Left hindlimb (tissue), 1 donor: ENCODE measurements at regions not wholly inside any gene's neighbourhood (a gene's known extent, or its start where the extent isn't known, plus 50 kb on each side); places are given as distances from the start of the nearest gene placed in this dataset.
A peak's percentile ranks its signal among the peaks of the same experiment; 100 is the strongest.
"Not testable (repeated sequence)": the region's sequence is repeated elsewhere in the genome, so short reads cannot be mapped to it uniquely, and the experiment has no call there.

ENCODE experiments used
- DNase-seq: peaks from one replicate; pipeline ENCODE4 v3.0.0-alpha.2; 2018

GRCh38 chr6:1197309-1197708, 114.6 kb upstream of the FOXQ1 start:
- DNase-seq: no peak

DNA sequence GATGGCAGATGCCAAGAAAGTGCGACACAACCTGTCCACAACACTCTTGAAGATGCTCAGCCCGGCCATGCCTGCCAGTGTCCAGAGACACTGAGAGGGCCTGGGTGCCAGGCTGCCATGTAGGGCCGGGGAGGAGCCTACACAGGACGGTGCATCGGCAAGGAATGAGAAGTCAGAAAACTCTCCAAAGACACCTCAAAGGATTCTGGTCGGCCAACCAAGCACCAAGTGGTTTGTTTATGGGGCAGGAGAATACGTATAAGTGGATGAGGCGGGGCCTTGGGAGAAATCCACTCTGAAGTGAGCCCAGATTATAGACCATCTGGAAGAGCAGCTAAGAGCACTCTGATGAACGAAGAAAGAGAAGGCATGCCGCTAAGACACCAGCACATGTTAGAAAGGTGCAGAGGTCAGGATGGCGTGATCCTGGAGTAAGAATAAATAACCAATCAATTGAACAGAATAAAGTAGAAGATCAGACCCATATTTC, 120.7 kb upstream of the FOXQ1 start:
- no peak for DNase-seq

GRCh38 chr6:1190366-1190765, 121.5 kb upstream of the FOXQ1 start:
- no peak for DNase-seq

DNA sequence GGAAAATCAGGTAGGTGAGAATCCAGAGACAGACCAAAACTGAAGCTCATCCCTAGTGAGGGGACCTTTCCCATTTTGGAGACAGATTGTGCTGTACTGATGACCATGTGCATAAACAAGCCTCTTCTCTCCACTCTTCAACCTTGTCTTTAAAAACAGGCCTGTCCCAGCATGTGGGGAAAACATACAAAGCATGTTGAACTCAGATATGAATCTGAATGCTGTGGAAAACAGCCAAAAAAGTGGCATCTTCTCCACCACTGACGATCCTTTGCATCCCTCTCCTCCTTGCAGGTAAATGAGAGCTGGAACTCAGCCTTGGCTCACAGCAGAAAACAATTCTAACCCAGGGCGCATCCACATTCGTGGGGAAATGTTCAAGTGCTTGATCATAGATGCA, 123.7 kb upstream of the FOXQ1 start:
- no peak for DNase-seq

DNA sequence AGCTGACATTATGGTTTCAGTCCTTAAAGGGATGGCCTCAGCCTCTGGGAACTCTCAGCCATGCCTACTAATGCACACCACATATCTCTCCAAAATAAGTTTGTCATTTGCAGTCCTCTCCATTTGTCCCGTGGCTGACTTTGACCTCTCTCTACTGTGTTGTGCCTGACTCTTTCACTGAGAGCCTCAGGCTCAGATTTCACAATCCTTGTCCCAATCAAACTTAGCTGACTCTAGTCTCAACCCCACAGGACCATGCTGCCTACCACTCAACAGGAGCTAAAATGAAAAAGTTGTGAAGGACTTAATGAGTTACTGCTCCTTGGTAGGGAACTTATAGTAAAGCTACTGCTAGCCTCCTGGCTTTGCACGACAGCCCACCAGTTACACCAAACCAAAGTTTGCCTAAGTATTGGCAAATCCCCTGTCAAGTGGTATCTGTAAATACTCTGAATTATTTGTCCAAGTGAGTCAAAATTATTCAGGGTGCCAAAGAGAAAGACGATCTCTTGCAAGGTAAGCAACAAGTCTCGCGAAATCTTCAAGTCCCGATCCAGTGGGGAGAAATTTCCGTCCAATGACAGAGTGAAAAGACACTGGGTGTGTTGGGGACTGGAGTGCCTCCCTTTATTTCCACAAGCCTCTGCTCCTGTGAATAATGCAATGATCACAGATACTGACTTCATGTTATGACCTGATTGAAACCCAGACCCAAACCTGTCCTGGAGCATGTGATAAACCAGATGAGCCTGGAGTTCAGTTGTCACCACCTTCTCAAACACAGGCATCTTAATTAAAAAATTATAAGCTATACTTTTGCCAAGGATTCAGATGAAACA, 124.4 kb upstream of the FOXQ1 start:
- DNase-seq: no peak

- DNase-seq: no peak
Observed at GRCh38 chr6:1184318-1184717, 127.6 kb upstream of the FOXQ1 start.

GRCh38 chr6:1182722-1183521, 129.0 kb upstream of the FOXQ1 start:
- no peak for DNase-seq

DNA sequence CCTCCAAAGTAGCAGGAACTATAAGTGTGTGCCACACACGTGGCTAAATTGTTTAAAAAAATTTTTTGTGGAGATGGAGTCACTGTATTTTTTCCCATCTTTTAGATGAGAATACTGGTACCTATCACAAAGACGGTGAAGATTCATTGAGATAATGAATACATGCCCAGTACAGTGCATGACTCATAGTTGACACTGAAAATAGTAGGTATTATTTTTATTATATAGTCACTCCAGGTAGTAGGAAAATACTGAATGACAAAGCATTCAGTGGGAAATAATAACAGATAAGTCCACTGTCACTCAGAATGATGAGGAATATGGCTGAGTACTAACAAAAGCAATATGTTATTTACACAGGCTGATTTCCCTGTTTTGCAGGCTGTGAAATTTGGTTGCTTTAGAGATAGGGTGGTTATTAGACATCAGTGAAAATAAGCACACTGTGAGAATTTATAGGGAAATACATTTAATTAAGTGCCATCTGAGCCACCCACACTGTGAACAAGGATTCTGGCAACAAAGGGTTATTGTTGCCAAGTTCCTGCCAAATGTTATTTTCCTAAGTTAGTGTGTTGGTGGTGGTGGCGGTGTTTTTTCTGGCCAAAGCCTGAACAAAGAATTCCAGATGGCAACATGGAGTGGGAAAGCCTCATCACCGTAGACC, 129.8 kb upstream of the FOXQ1 start:
- DNase-seq: no peak

GRCh38 chr6:1179571-1180459, 132.1 kb upstream of the FOXQ1 start:
- DNase-seq: no peak

DNA sequence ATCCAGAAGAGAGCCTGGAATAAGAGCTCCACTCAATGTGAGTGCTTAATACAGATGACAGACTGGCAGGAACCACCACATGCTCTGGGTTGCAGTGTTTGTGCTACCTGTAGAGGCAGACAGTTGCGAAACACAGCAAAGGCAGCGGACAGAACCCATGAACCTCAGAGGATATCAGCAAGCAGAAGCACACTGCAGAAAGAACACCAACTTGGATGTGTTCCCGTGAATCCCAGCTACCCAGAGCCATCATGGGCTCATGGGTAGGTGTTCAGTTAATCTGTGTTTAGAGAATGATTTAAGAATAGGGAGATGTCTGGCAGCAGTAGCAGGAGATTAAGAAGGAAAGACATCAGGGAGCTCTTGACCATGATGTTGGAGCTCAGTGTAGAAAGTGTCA, 133.3 kb upstream of the FOXQ1 start:
- no peak for DNase-seq

DNA sequence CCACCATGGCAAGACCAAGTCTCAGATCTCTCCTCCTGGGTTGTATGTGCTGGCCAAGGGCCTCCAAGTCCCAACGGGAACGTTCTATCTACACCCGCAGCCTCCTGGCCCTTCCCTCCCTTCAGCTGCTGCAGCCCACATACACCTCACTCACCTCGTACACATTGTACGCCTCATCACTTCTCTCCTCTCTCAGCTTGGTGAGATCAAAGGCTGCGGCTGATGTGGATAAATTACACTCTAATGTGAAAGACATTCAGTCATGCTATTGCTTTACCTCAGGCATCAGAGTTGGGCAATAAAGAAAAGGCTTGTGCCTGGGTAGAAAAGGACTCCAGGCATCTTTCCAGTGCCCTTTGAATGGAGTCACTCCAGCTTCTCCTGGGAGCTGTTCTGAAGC, 135.3 kb upstream of the FOXQ1 start:
- DNase-seq: no peak

- DNase-seq: no peak
Observed at GRCh38 chr6:1175877-1176276, 136.0 kb upstream of the FOXQ1 start.

GRCh38 chr6:1170794-1171193, 141.1 kb upstream of the FOXQ1 start:
- peak; percentile 45 for DNase-seq

GRCh38 chr6:1164600-1164999, 147.3 kb upstream of the FOXQ1 start:
- no peak for DNase-seq

DNA sequence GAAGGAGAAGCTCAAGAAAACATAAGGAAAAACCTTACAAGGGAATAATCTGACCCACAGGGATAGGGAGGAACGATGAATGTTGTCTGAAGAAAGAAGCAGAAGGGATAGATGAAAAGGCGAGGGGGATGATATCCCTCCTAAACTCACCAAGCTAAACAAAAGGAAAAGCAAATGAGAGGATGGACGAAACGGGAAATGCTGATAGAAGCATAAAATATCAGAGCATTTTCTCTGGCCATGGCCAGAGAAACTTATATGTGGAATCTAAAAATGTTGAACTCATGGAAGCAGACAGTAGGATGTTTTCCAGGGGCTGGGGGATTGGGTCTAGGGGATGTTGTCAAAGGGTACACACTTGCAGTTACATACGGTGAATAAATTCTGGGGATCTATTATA, 148.4 kb upstream of the FOXQ1 start:
- DNase-seq: no peak

DNA sequence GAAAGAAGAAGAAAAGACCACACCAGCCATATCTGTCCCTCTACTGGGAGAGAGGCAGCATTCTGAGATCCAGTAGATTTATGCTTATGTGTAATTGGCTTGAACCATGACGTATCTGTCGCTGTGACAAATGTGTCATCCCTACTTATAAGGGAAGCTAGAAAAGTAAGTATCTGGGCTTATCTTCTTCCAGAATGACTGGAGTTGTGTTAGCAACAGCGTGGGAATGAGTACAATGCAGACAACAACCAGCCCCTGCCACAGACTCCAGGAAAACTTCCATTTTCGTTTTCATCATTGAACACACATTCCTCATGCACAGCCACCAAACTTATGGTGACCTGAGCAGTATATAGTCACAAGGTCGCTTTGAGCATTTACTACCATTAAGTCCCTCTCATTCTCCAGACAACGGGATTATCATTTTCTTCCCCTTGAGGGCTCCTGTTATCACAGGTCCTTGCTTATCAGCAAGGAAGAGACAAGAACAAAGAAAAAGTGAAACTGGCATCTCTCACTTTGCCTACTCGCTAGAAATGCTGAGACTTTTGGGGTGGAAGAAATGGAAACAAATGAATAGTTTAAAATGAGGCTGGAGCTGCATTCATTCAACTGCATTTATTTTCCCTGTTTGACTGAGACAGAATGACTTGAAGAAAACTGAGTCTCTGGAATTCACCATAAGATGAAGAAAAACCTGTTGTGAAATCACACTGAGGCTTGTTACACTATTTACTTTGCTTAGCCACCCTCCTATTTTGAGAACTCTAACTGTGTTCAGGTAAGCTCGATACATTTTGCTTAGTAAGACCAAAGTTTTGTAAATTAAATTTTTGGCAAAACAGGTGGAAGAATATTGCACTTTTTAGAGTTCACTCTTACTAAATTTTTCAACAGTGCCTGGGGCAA, 149.3 kb upstream of the FOXQ1 start:
- no peak for DNase-seq

DNA sequence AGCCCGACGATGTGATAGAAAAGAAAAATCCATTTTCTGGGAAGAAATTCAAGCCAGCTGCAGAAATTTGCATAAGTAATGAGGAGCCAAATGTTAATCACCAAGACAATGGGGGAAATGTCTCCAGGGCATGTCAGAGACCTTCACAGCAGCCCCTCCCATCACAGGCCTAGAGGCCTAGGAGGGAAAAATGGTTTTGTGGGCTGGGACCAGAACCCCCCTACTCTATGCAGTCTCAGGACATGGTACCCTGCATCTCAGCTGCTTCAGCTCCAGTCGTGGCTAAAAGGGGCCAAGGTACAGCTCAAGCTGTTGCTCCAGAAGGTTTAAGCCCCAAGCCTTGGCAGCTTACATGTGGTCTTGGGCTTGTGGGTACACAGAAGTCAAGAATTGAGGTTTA, 155.5 kb upstream of the FOXQ1 start:
- DNase-seq: not testable (repeated sequence)

- no peak for DNase-seq
Observed at GRCh38 chr6:1153696-1154245, 158.1 kb upstream of the FOXQ1 start.

DNA sequence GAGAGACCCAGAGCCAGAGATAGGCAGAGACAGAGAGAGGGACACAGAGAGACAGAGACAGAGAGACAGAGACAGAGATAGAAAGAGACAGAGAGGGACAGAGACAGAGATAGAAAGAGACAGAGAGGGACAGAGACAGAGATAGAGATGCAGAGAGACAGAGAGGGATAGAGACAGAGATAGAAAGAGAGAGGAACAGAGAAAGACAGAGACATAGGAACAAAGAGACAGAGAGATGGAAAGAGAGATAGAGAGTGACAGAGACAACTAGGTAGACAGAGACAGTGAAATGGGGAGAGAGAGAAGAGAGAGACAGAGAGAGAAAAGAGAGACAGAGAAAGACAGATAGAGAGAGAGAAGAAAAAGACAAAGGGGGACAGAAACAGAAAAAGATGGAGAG, 165.4 kb upstream of the FOXQ1 start:
- DNase-seq: no peak

- no peak for DNase-seq
Observed at GRCh38 chr6:1145768-1146218, 166.1 kb upstream of the FOXQ1 start.
